ENCODE measurements at regions not wholly inside any gene's neighbourhood (a gene's known extent, or its start where the extent isn't known, plus 50 kb on each side); places are given as distances from the start of the nearest gene placed in this dataset.
"Not testable (repeated sequence)": the region's sequence is repeated elsewhere in the genome, so short reads cannot be mapped to it uniquely, and the experiment has no call there.

GRCh38 chr3:137869022-137869421, 104.9 kb downstream of the SOX14 start:
- H3K9ac ChIP-seq (ENCODE audit: low read length), result no peak overlapping the region
- no peaks in the 10 kb centered on the region for H3K9me3 ChIP-seq (ENCODE audit: insufficient read depth, low read length)
- no peaks in the 10 kb centered on the region for H4K20me1 ChIP-seq (ENCODE audit: low read depth, low read length)

GRCh38 chr3:137872589-137872988, 108.5 kb downstream of the SOX14 start:
- not testable (repeated sequence) for H3K9me3 ChIP-seq (ENCODE audit: insufficient read depth, low read length); H3K9me2 ChIP-seq (replicated peaks; ENCODE audit: insufficient read depth, low read length); H3K27ac ChIP-seq (ENCODE audit: low read depth, low read length); H3K9ac ChIP-seq (ENCODE audit: low read length); H3K27me3 ChIP-seq (ENCODE audit: low read length); H3F3A ChIP-seq (ENCODE audit: insufficient read depth); H2AFZ ChIP-seq (ENCODE audit: low read depth, low read length, severe bottlenecking); H4K20me1 ChIP-seq (ENCODE audit: low read depth, low read length); H3K4me3 ChIP-seq (ENCODE audit: insufficient read depth, low read length, poor library complexity, severe bottlenecking); H3K36me3 ChIP-seq (ENCODE audit: low read length); H3K4me2 ChIP-seq (ENCODE audit: low read depth, low read length, poor library complexity, severe bottlenecking); H3K79me2 ChIP-seq (ENCODE audit: insufficient read depth, low read length)

More at GRCh38 chr3:137869022-137869421, 104.9 kb downstream of the SOX14 start:
- Histone ChIP-seq H3K4me3 (ENCODE audit: insufficient read depth, low read length, poor library complexity, severe bottlenecking) (no peak overlapping the region), H3K27ac (ENCODE audit: low read depth, low read length) (no peak overlapping the region), H3K27me3 (ENCODE audit: low read length) (no peaks in the 10 kb centered on the region), H3F3A (ENCODE audit: insufficient read depth) (no peaks in the 10 kb centered on the region), H3K4me2 (ENCODE audit: low read depth, low read length, poor library complexity, severe bottlenecking) (no peak overlapping the region), H3K9me2 (replicated peaks; ENCODE audit: insufficient read depth, low read length) (no peaks in the 10 kb centered on the region), H3K36me3 (ENCODE audit: low read length) (no peaks in the 10 kb centered on the region), H2AFZ (ENCODE audit: low read depth, low read length, severe bottlenecking) (no peak overlapping the region), H3K79me2 (ENCODE audit: insufficient read depth, low read length) (no peaks in the 10 kb centered on the region)
- TF ChIP-seq CTCF (IDR thresholded peaks at IDR 0.05; ENCODE audit: insufficient read depth, low read length, poor library complexity, severe bottlenecking) (no peak), EZH2phosphoT487 (conservative IDR thresholded peaks at IDR 0.05; ENCODE audit: low read length) (no peak)

- not testable (repeated sequence) for H3K9me3 ChIP-seq (ENCODE audit: insufficient read depth, low read length); H3K9ac ChIP-seq (ENCODE audit: low read length); H3F3A ChIP-seq (ENCODE audit: insufficient read depth); H3K4me3 ChIP-seq (ENCODE audit: insufficient read depth, low read length, poor library complexity, severe bottlenecking); H2AFZ ChIP-seq (ENCODE audit: low read depth, low read length, severe bottlenecking); H3K79me2 ChIP-seq (ENCODE audit: insufficient read depth, low read length); H3K27ac ChIP-seq (ENCODE audit: low read depth, low read length); H4K20me1 ChIP-seq (ENCODE audit: low read depth, low read length); H3K36me3 ChIP-seq (ENCODE audit: low read length); H3K27me3 ChIP-seq (ENCODE audit: low read length); H3K9me2 ChIP-seq (replicated peaks; ENCODE audit: insufficient read depth, low read length); H3K4me2 ChIP-seq (ENCODE audit: low read depth, low read length, poor library complexity, severe bottlenecking)
Observed at GRCh38 chr3:137896842-137897241, 113.1 kb upstream of the CLDN18 start.

- no peaks in the 10 kb centered on the region for H3K27me3 ChIP-seq (ENCODE audit: low read length)
- no peak overlapping the region for H3K27ac ChIP-seq (ENCODE audit: low read depth, low read length)
- TF ChIP-seq CTCF (IDR thresholded peaks at IDR 0.05; ENCODE audit: insufficient read depth, low read length, poor library complexity, severe bottlenecking), result no peak
- H3K4me3 ChIP-seq (ENCODE audit: insufficient read depth, low read length, poor library complexity, severe bottlenecking), result no peak overlapping the region
- no peaks in the 10 kb centered on the region for H3F3A ChIP-seq (ENCODE audit: insufficient read depth)
- no peaks in the 10 kb centered on the region for H3K36me3 ChIP-seq (ENCODE audit: low read length)
- H3K9ac ChIP-seq (ENCODE audit: low read length), result no peak overlapping the region
- H4K20me1 ChIP-seq (ENCODE audit: low read depth, low read length), result no peaks in the 10 kb centered on the region
- no peaks in the 10 kb centered on the region for H3K79me2 ChIP-seq (ENCODE audit: insufficient read depth, low read length)
- no peaks in the 10 kb centered on the region for H3K9me2 ChIP-seq (replicated peaks; ENCODE audit: insufficient read depth, low read length)
- H3K4me2 ChIP-seq (ENCODE audit: low read depth, low read length, poor library complexity, severe bottlenecking), result no peak overlapping the region
- H3K9me3 ChIP-seq (ENCODE audit: insufficient read depth, low read length), result no peaks in the 10 kb centered on the region
- H2AFZ ChIP-seq (ENCODE audit: low read depth, low read length, severe bottlenecking), result no peak overlapping the region
Observed at GRCh38 chr3:137906985-137907649, 102.8 kb upstream of the CLDN18 start.

All from SU-DHL-6 (cell line).